ENCODE measurements at regions not wholly inside any gene's neighbourhood (a gene's known extent, or its start where the extent isn't known, plus 50 kb on each side); places are given as distances from the start of the nearest gene placed in this dataset.

- H3K4me3 ChIP-seq (ENCODE audit: control extremely low read depth in 1 of 5, extremely low read depth in 1 of 5, insufficient read depth in 1 of 5, low read depth in 2 of 5, low read length in 4 of 5), result no peak overlapping the region
- POLR2A ChIA-PET, result no interaction called here
- H3K9me3 ChIP-seq (ENCODE audit: control extremely low read depth in 1 of 3, control insufficient read depth in 2 of 3, insufficient read depth in 1 of 3, low read length in 2 of 3), result no peaks in the 10 kb centered on the region
- H3K27ac ChIP-seq (ENCODE audit: low read length in 2 of 2), result no peak overlapping the region
- Mint-ChIP-seq H3K27ac (no peak overlapping the region), H3K9me3 (ENCODE audit: insufficient read depth) (no peaks in the 10 kb centered on the region), H3K4me3 (no peak overlapping the region), H3K27me3 (no peaks in the 10 kb centered on the region), H3K4me1 (no peaks in the 10 kb centered on the region)
- H3K27me3 ChIP-seq (replicated peaks in 1 of 4; ENCODE audit: control extremely low read depth in 1 of 4, control insufficient read depth in 3 of 4, insufficient read depth in 4 of 4, low read length in 3 of 4), result no peaks in the 10 kb centered on the region
- no peaks in the 10 kb centered on the region for H3K79me2 ChIP-seq (ENCODE audit: control insufficient read depth, insufficient read depth, low read length)
- H3K36me3 ChIP-seq (replicated peaks in 1 of 2; ENCODE audit: control extremely low read depth in 1 of 2, control insufficient read depth in 1 of 2, extremely low read depth in 1 of 2, insufficient read depth in 2 of 2, low read length in 1 of 2), result no peaks in the 10 kb centered on the region
- H4K20me1 ChIP-seq (ENCODE audit: control insufficient read depth, insufficient read depth, low read length, poor library complexity, severe bottlenecking), result no peaks in the 10 kb centered on the region
- no peak overlapping the region for H2AFZ ChIP-seq (ENCODE audit: insufficient read depth, low read depth, low read length, poor library complexity, severe bottlenecking)
- TF ChIP-seq EZH2 (IDR thresholded peaks at IDR 0.05; ENCODE audit: borderline replicate concordance, insufficient read depth, low read depth, low read length, poor library complexity, severe bottlenecking), result no peak
- TF ChIP-seq CTCF (IDR thresholded peaks at IDR 0.05), result no peak
- no peak for DNase-seq
- H3K9ac ChIP-seq (ENCODE audit: low read length), result no peak overlapping the region
- CTCF ChIA-PET, result no interaction called here
- no peak for ATAC-seq (ENCODE audit: low read depth)
- intact Hi-C loops (cut with micrococcal nuclease), result no loop called here
- H3K4me1 ChIP-seq (ENCODE audit: control insufficient read depth in 2 of 2, insufficient read depth in 2 of 2, low read length in 2 of 2), result no peaks in the 10 kb centered on the region
- H3K4me2 ChIP-seq (replicated peaks; ENCODE audit: low read depth, low read length, poor library complexity, severe bottlenecking), result no peak overlapping the region
Measured at GRCh38 chr3:90134090-90134489, 1026.7 kb downstream of the EPHA3 start.

DNA sequence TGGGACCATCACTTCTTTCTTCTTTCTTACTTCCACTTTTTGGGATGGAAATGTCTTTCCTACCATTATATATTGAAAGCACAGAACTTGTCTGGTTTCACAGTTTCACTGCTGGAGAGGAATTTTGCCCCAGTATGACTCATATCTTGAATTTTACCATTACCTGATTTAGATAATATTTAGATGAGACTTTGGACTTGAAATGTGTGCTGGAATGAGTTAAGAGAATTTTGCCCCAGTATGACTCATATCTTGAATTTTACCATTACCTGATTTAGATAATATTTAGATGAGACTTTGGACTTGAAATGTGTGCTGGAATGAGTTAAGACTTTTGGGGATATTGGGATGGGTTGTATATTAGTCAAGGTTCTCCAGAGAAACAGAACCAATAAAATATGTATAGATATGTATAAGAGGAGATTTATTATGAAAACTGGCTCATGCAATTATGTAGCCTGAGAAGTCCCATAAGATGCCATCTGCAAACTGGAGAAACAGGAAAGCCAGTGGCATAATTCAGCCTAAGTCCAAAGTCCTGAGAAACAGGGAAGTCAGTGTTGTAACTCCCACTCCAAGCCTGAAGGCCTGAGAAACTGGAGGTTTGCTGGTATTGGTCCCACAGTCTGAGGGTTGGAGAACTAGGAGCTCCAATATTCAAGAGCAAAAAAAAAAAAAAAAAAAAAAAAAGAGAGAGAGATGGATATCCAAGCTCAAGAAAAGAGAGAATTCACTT, 1029.2 kb downstream of the EPHA3 start:
- no peak overlapping the region for H3K4me3 Mint-ChIP-seq
- H3K27ac ChIP-seq (ENCODE audit: low read length in 2 of 2), result no peak overlapping the region
- no peak overlapping the region for H3K27ac Mint-ChIP-seq
- no peak overlapping the region for H3K9ac ChIP-seq (ENCODE audit: low read length)
- no peaks in the 10 kb centered on the region for H3K79me2 ChIP-seq (ENCODE audit: control insufficient read depth, insufficient read depth, low read length)
- no peaks in the 10 kb centered on the region for H3K27me3 ChIP-seq (replicated peaks in 1 of 4; ENCODE audit: control extremely low read depth in 1 of 4, control insufficient read depth in 3 of 4, insufficient read depth in 4 of 4, low read length in 3 of 4)
- H3K4me1 ChIP-seq (ENCODE audit: control insufficient read depth in 2 of 2, insufficient read depth in 2 of 2, low read length in 2 of 2), result no peaks in the 10 kb centered on the region
- H3K4me3 ChIP-seq (ENCODE audit: control extremely low read depth in 1 of 5, extremely low read depth in 1 of 5, insufficient read depth in 1 of 5, low read depth in 2 of 5, low read length in 4 of 5), result no peak overlapping the region
- ChIA-PET CTCF (no interaction called here), POLR2A (no interaction called here)
- no peaks in the 10 kb centered on the region for H4K20me1 ChIP-seq (ENCODE audit: control insufficient read depth, insufficient read depth, low read length, poor library complexity, severe bottlenecking)
- no peak for TF ChIP-seq CTCF (IDR thresholded peaks at IDR 0.05)
- no peak for TF ChIP-seq EZH2 (IDR thresholded peaks at IDR 0.05; ENCODE audit: borderline replicate concordance, insufficient read depth, low read depth, low read length, poor library complexity, severe bottlenecking)
- no peaks in the 10 kb centered on the region for H3K9me3 ChIP-seq (ENCODE audit: control extremely low read depth in 1 of 3, control insufficient read depth in 2 of 3, insufficient read depth in 1 of 3, low read length in 2 of 3)
- H3K4me1 Mint-ChIP-seq, result no peaks in the 10 kb centered on the region
- no peaks in the 10 kb centered on the region for H3K36me3 ChIP-seq (replicated peaks in 1 of 2; ENCODE audit: control extremely low read depth in 1 of 2, control insufficient read depth in 1 of 2, extremely low read depth in 1 of 2, insufficient read depth in 2 of 2, low read length in 1 of 2)
- H3K9me3 Mint-ChIP-seq (ENCODE audit: insufficient read depth), result no peaks in the 10 kb centered on the region
- no peak overlapping the region for H3K4me2 ChIP-seq (replicated peaks; ENCODE audit: low read depth, low read length, poor library complexity, severe bottlenecking)
- no peaks in the 10 kb centered on the region for H3K27me3 Mint-ChIP-seq
- ATAC-seq (ENCODE audit: low read depth) (no peak), DNase-seq (no peak)
- H2AFZ ChIP-seq (ENCODE audit: insufficient read depth, low read depth, low read length, poor library complexity, severe bottlenecking), result no peak overlapping the region
- intact Hi-C loops (cut with micrococcal nuclease), result no loop called here
